K562 (cell line): ENCODE measurements at regions not wholly inside any gene's neighbourhood (a gene's known extent, or its start where the extent isn't known, plus 50 kb on each side); places are given as distances from the start of the nearest gene placed in this dataset.
"Not testable (repeated sequence)": the region's sequence is repeated elsewhere in the genome, so short reads cannot be mapped to it uniquely, and the experiment has no call there.

Experiments used
- BHLHE40 ChIP-seq: IDR thresholded peaks from 2 replicates; pipeline ENCODE4 v1.6.1; 2011; ENCODE audit warnings: low read length, improper control_type of control experiment
- CTCF ChIP-seq, 3 experiments: IDR thresholded peaks in 2 of 3; conservative IDR thresholded peaks in 1 of 3; 2 replicates each; pipeline ENCODE4 v1.5.1; 2011 to 2012; ENCODE audit warnings: low read length in 3 of 3, mild to moderate bottlenecking in 3 of 3, control low read depth in 2 of 3, improper control_type of control experiment in 1 of 3, inconsistent platforms in 1 of 3, low read depth in 1 of 3, mixed read lengths in 1 of 3, moderate library complexity in 1 of 3; ENCODE audit not compliant: insufficient read depth in 2 of 3
- EGR1 ChIP-seq: fragments of 450-650 bp; conservative IDR thresholded peaks from 2 replicates; pipeline ENCODE4 v1.6.1; 2017; ENCODE audit warnings: mild to moderate bottlenecking
- HOXB6 ChIP-seq: fragments of 250-450 bp; sonication (Bioruptor Pico); IDR thresholded peaks from 2 replicates; pipeline ENCODE4 v1.5.1; 2022; ENCODE audit warnings: mild to moderate bottlenecking, borderline replicate concordance
- KDM1A ChIP-seq, 2 experiments: fragments of 450-650 bp; IDR thresholded peaks; 2 replicates each; pipeline ENCODE4 v1.6.1; 2016; ENCODE audit warnings: mild to moderate bottlenecking in 2 of 2
- PML ChIP-seq: IDR thresholded peaks from 2 replicates; pipeline ENCODE4 v1.6.1; 2012; ENCODE audit warnings: low read length, inconsistent platforms
- POLR2G ChIP-seq: fragments of 200-400 bp; formaldehyde crosslinking; IDR thresholded peaks from 2 replicates; pipeline ENCODE4 v1.6.1; 2017; ENCODE audit warnings: low read depth, mild to moderate bottlenecking, antibody characterized with exemption, low read length, moderate library complexity
- RAD21 ChIP-seq, 2 experiments: fragments of 250-450 bp in 1 of 2; fragments of 450-650 bp in 1 of 2; sonication (Bioruptor Pico) in 1 of 2; formaldehyde crosslinking in 1 of 2; IDR thresholded peaks in 1 of 2; conservative IDR thresholded peaks in 1 of 2; 2 replicates each; pipeline versions ENCODE4 v1.4.0 to v1.8.0; 2020 to 2022; ENCODE audit warnings: mild to moderate bottlenecking in 2 of 2, moderate library complexity in 1 of 2
- TF ChIP-seq, protein P1 (sequence below): sonication (generic); formaldehyde crosslinking; IDR thresholded peaks from 2 replicates; pipeline ENCODE4 v1.8.1; 2022; ENCODE audit warnings: missing genetic modification reagents
- TF ChIP-seq, protein P2 (sequence below): sonication (generic); formaldehyde crosslinking; IDR thresholded peaks from 2 replicates; pipeline ENCODE4 v1.8.0; 2022; ENCODE audit warnings: mild to moderate bottlenecking, missing genetic modification reagents, borderline replicate concordance
- TF ChIP-seq, protein P3 (sequence below): sonication (generic); formaldehyde crosslinking; IDR thresholded peaks from 2 replicates; pipeline ENCODE4 v1.8.0; 2023; ENCODE audit warnings: missing genetic modification reagents, mild to moderate bottlenecking, borderline replicate concordance

DNA sequence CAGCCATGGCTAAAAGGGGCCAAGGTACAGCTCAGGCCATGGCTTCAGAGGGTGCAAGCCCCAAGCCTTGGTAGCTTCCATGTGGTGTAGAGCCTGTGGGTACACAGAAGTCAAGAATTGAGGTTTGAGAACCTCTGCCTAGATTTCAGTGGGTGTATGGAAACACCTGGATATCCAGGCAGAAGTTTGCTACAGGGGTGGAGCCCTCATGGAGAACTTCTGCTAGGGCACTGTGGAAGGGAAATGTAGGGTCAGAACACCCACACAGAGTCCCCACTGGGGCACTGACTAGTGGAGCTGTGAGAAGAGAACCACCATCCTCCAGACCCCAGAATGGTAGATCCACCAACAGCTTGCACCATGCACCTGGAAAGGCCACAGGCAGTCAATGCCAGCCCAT lies 177.4 kb upstream of the HTR1E start:
- TF ChIP-seq, protein P1, sequence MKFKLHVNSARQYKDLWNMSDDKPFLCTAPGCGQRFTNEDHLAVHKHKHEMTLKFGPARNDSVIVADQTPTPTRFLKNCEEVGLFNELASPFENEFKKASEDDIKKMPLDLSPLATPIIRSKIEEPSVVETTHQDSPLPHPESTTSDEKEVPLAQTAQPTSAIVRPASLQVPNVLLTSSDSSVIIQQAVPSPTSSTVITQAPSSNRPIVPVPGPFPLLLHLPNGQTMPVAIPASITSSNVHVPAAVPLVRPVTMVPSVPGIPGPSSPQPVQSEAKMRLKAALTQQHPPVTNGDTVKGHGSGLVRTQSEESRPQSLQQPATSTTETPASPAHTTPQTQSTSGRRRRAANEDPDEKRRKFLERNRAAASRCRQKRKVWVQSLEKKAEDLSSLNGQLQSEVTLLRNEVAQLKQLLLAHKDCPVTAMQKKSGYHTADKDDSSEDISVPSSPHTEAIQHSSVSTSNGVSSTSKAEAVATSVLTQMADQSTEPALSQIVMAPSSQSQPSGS: not testable (repeated sequence)
- TF ChIP-seq, protein P2, sequence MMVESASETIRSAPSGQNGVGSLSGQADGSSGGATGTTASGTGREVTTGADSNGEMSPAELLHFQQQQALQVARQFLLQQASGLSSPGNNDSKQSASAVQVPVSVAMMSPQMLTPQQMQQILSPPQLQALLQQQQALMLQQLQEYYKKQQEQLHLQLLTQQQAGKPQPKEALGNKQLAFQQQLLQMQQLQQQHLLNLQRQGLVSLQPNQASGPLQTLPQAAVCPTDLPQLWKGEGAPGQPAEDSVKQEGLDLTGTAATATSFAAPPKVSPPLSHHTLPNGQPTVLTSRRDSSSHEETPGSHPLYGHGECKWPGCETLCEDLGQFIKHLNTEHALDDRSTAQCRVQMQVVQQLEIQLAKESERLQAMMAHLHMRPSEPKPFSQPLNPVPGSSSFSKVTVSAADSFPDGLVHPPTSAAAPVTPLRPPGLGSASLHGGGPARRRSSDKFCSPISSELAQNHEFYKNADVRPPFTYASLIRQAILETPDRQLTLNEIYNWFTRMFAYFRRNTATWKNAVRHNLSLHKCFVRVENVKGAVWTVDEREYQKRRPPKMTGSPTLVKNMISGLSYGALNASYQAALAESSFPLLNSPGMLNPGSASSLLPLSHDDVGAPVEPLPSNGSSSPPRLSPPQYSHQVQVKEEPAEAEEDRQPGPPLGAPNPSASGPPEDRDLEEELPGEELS (CRISPR knock-in tag): not testable (repeated sequence)
- TF ChIP-seq RAD21 (CRISPR knock-in tag; conservative IDR thresholded peaks at IDR 0.05 in 1 of 2, IDR thresholded peaks at IDR 0.05 in 1 of 2); HOXB6 (CRISPR knock-in tag); KDM1A (IDR thresholded peaks at IDR 0.05); EGR1; POLR2G; PML; CTCF (IDR thresholded peaks at IDR 0.05 in 2 of 3, conservative IDR thresholded peaks at IDR 0.05 in 1 of 3; ENCODE audit: insufficient read depth in 2 of 3, low read depth in 1 of 3, low read length in 3 of 3); BHLHE40: not testable (repeated sequence)
- TF ChIP-seq, protein P3, sequence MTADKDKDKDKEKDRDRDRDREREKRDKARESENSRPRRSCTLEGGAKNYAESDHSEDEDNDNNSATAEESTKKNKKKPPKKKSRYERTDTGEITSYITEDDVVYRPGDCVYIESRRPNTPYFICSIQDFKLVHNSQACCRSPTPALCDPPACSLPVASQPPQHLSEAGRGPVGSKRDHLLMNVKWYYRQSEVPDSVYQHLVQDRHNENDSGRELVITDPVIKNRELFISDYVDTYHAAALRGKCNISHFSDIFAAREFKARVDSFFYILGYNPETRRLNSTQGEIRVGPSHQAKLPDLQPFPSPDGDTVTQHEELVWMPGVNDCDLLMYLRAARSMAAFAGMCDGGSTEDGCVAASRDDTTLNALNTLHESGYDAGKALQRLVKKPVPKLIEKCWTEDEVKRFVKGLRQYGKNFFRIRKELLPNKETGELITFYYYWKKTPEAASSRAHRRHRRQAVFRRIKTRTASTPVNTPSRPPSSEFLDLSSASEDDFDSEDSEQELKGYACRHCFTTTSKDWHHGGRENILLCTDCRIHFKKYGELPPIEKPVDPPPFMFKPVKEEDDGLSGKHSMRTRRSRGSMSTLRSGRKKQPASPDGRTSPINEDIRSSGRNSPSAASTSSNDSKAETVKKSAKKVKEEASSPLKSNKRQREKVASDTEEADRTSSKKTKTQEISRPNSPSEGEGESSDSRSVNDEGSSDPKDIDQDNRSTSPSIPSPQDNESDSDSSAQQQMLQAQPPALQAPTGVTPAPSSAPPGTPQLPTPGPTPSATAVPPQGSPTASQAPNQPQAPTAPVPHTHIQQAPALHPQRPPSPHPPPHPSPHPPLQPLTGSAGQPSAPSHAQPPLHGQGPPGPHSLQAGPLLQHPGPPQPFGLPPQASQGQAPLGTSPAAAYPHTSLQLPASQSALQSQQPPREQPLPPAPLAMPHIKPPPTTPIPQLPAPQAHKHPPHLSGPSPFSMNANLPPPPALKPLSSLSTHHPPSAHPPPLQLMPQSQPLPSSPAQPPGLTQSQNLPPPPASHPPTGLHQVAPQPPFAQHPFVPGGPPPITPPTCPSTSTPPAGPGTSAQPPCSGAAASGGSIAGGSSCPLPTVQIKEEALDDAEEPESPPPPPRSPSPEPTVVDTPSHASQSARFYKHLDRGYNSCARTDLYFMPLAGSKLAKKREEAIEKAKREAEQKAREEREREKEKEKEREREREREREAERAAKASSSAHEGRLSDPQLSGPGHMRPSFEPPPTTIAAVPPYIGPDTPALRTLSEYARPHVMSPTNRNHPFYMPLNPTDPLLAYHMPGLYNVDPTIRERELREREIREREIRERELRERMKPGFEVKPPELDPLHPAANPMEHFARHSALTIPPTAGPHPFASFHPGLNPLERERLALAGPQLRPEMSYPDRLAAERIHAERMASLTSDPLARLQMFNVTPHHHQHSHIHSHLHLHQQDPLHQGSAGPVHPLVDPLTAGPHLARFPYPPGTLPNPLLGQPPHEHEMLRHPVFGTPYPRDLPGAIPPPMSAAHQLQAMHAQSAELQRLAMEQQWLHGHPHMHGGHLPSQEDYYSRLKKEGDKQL (CRISPR knock-in tag): not testable (repeated sequence)
